Stimulated activated naive B cell treated with anti-CD40 and anti-IgM and Interleukin-4, amounts not matched to agents 10 μg/mL and 1 μg/mL and 100 μg/mL, for 72 hours (primary cell): ENCODE measurements at regions not wholly inside any gene's neighbourhood (a gene's known extent, or its start where the extent isn't known, plus 50 kb on each side); places are given as distances from the start of the nearest gene placed in this dataset.
"Not testable (repeated sequence)": the region's sequence is repeated elsewhere in the genome, so short reads cannot be mapped to it uniquely, and the experiment has no call there.

Experiments used
- ATAC-seq, 2 donors: fragments of 150-1000 bp; cut with Tn5 transposase; replicated peaks; 2 replicates each; pipeline ENCODE4 v1.10.0; 2021; ENCODE audit warnings: moderate library complexity in 1 of 2
- DNase-seq: peaks from one replicate; pipeline ENCODE4 v3.0.0; 2021
- H3K27ac Mint-ChIP-seq: one replicate; pipeline ENCODE4 v1.8.0; 2022; ENCODE audit warnings: mild to moderate bottlenecking, mixed read lengths
- H3K27me3 Mint-ChIP-seq, 2 donors: one replicate each; pipeline ENCODE4 v1.8.0; 2022; ENCODE audit warnings: mixed read lengths in 2 of 2
- H3K36me3 Mint-ChIP-seq, 2 donors: one replicate each; pipeline ENCODE4 v1.8.0; 2022; ENCODE audit warnings: mixed read lengths in 2 of 2, mild to moderate bottlenecking in 1 of 2
- H3K4me1 Mint-ChIP-seq, 2 donors: one replicate each; pipeline ENCODE4 v1.8.0; 2022; ENCODE audit warnings: mixed read lengths in 2 of 2, mild to moderate bottlenecking in 1 of 2
- H3K4me3 Mint-ChIP-seq, 2 donors: one replicate each; pipeline ENCODE4 v1.8.0; 2022; ENCODE audit warnings: mild to moderate bottlenecking in 2 of 2, mixed read lengths in 2 of 2, moderate library complexity in 1 of 2
- H3K9me3 Mint-ChIP-seq, 2 donors: one replicate each; pipeline ENCODE4 v1.8.0; 2022; ENCODE audit warnings: mixed read lengths in 2 of 2, mild to moderate bottlenecking in 1 of 2

DNA sequence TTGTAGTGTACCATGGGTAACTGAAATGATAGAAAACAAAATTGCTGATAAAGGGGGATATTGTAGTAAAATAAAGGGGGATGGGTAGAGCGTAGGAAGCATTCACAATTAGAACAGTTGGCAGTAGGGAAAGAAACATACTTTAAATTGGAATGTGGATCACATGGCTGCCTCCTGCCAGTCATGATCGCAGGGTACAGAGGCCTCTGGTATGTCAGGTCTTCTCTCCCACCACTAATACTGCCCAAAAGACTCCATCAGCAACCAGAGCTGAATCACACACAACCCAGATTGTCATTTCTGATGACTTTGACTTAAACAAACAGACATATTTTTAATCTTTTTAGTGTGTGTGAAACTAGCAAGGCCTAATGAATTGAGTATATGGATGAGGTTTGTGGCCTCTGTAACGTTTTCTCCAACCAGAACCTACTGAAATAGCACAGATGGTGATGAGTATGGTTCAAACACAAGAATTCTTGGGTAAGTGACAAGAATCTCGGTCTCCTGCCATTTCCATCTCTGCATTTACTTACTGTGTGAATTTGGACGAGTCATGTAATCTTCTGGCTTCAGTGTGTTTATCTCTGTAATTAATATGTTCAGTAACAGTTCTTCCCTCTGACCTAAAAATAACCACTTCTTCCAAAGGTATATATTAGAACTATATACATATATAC, 112.6 kb downstream of the USP22 start:
- Mint-ChIP-seq H3K4me3 (no peak overlapping the region), H3K27ac (no peak overlapping the region), H3K4me1 (no peaks in the 10 kb centered on the region), H3K27me3 (no peaks in the 10 kb centered on the region), H3K36me3 (no peaks in the 10 kb centered on the region), H3K9me3 (no peaks in the 10 kb centered on the region)
- DNase-seq (no peak), ATAC-seq (no peak)

GRCh38 chr17:20933040-20933439, 109.8 kb downstream of the USP22 start:
- not testable (repeated sequence) for H3K27ac Mint-ChIP-seq, H3K27me3 Mint-ChIP-seq, H3K4me1 Mint-ChIP-seq, H3K9me3 Mint-ChIP-seq, H3K4me3 Mint-ChIP-seq, H3K36me3 Mint-ChIP-seq, DNase-seq, ATAC-seq

DNA sequence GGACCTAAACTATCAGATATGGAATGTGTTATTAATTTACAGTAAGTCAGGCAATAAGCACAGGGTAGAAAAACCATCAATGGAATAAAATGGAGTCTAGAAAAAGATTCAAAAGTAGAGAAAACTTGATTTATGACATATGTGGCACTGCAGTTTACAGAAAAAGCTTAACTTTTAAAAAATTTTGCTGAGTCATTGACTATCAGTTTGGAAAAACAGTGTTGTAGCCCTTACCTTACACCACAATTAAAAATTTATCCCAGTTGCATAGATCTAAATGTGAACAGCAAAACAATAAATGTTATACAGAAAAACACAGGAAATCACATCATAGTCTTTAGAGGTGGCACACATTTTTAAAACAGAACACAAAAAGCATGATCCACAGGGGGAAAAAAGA, 108.5 kb downstream of the USP22 start:
- no peak for DNase-seq
- no peaks in the 10 kb centered on the region for H3K27me3 Mint-ChIP-seq
- H3K27ac Mint-ChIP-seq: no peak overlapping the region
- H3K9me3 Mint-ChIP-seq: no peaks in the 10 kb centered on the region
- no peaks in the 10 kb centered on the region for H3K4me1 Mint-ChIP-seq
- no peak overlapping the region for H3K4me3 Mint-ChIP-seq
- ATAC-seq: no peak
- no peaks in the 10 kb centered on the region for H3K36me3 Mint-ChIP-seq

DNA sequence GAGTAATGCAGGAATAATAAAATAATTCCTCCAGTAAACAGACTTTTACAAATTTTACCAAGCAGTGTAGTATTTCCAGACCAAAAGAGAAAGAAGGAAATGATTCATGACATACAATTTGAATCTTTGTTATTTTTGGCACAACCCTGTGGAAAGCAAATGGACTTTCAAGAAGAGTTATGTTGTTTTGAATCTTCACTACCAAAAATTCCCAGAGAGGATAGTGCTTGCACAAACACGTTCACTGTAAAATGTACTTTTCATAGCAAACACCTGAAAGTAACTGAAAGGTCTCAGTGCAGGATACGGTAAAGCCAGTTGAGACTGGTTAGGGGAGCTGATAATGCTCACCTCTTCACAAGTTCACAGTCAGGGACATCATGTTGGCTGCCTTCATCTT, 107.1 kb downstream of the USP22 start:
- no peaks in the 10 kb centered on the region for H3K27me3 Mint-ChIP-seq
- H3K4me1 Mint-ChIP-seq: no peaks in the 10 kb centered on the region
- no peaks in the 10 kb centered on the region for H3K36me3 Mint-ChIP-seq
- ATAC-seq: no peak
- no peak overlapping the region for H3K4me3 Mint-ChIP-seq
- no peaks in the 10 kb centered on the region for H3K9me3 Mint-ChIP-seq
- DNase-seq: no peak
- H3K27ac Mint-ChIP-seq: no peak overlapping the region

GRCh38 chr17:20938244-20938643, 104.6 kb downstream of the USP22 start:
- H3K27ac Mint-ChIP-seq: no peak overlapping the region
- H3K36me3 Mint-ChIP-seq: no peaks in the 10 kb centered on the region
- no peak overlapping the region for H3K4me3 Mint-ChIP-seq
- no peaks in the 10 kb centered on the region for H3K9me3 Mint-ChIP-seq
- H3K4me1 Mint-ChIP-seq: no peaks in the 10 kb centered on the region
- DNase-seq (no peak), ATAC-seq (no peak)
- H3K27me3 Mint-ChIP-seq: no peaks in the 10 kb centered on the region

- no peaks in the 10 kb centered on the region for H3K36me3 Mint-ChIP-seq
- no peak for DNase-seq
- no peak overlapping the region for H3K27ac Mint-ChIP-seq
These were observed 103.7 kb downstream of the USP22 start for GRCh38 chr17:20938988-20939615.

DNA sequence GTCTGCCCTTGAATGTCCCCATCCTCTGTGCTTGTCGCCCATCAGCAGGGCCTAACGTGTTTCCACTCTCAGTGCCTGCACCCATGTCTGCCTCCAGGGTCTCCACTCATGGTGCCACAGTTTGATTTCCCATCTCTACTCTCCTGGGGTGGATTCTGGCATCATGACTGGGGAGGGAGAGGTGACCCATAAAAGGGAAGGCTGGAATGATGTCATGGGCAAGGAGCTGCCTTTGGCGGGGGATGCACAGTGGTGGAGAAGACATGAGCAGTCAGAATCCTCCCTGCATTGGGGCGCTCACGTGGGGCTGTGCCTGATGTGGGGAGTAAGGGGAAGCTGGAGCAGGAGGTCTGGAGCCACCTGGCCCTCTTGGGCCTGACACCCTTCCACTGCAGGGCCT, 100.9 kb downstream of the USP22 start:
- no peaks in the 10 kb centered on the region for H3K9me3 Mint-ChIP-seq
- no peak overlapping the region for H3K27ac Mint-ChIP-seq
- H3K4me1 Mint-ChIP-seq: peaks cover 0 to 2% of the 10 kb centered on the region in 2 donors
- H3K36me3 Mint-ChIP-seq: no peaks in the 10 kb centered on the region
- H3K4me3 Mint-ChIP-seq: no peak overlapping the region
- ATAC-seq (no peak), DNase-seq (no peak)
- H3K27me3 Mint-ChIP-seq: peaks cover 6 to 7% of the 10 kb centered on the region in 2 donors

More at GRCh38 chr17:20938988-20939615, 103.7 kb downstream of the USP22 start:
- no peaks in the 10 kb centered on the region for H3K4me1 Mint-ChIP-seq
- no peak for ATAC-seq
- no peak overlapping the region for H3K4me3 Mint-ChIP-seq
- H3K9me3 Mint-ChIP-seq: no peaks in the 10 kb centered on the region
- no peaks in the 10 kb centered on the region for H3K27me3 Mint-ChIP-seq

DNA sequence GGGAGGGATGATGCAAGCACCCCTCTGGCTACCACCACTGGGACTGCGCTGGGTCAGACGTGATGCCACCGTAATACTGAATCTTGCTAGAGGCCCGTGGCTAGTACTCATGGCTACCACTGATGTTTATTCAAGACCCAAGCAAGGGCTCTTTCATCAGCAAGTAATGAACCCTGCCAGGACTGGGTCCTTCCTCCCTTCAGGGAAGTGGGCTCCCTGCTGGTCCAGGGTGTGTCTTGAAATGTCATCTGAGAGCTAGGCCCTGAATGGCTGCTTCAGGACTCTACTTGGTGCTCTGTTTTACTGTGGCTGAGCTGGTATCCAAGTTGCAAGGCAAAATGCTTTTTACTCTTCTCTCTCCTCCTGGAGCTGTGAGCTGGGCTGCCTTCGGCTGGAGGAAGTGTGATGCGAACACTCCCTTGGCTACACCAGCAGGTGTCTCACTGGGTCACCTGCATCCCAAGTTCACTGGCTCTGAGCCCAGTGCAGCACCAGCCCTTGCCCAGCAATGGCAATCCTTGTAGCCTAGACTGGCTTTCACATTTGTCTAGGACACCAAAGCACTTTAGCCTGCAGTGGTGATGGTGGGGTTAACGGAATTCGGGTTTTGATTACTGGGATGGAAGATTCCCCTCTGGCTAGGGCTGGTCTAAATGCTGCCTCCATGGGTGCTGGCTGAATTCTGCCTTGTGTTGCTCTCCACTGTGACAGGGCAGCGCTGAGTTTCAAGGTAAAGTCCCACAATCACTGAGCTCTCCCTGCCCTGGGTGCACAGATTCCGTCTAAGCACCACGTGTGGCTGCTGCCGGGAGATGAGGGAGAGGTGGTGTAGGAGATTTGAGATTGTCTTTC, 98.6 kb downstream of the USP22 start:
- Mint-ChIP-seq H3K4me3 (no peak overlapping the region), H3K36me3 (no peaks in the 10 kb centered on the region), H3K27ac (no peak overlapping the region), H3K27me3 (peaks cover 8 to 15% of the 10 kb centered on the region in 2 donors), H3K9me3 (no peaks in the 10 kb centered on the region), H3K4me1 (peaks cover 0 to 2% of the 10 kb centered on the region in 2 donors)
- peak; percentile 91 for ATAC-seq
- peak; percentile 12 for DNase-seq

GRCh38 chr17:20947708-20948107, 95.1 kb downstream of the USP22 start:
- H3K36me3 Mint-ChIP-seq, H3K27ac Mint-ChIP-seq, H3K4me3 Mint-ChIP-seq, H3K9me3 Mint-ChIP-seq, DNase-seq, ATAC-seq, H3K4me1 Mint-ChIP-seq: not testable (repeated sequence)
- peaks cover 33 to 41% of the 10 kb centered on the region in 2 donors for H3K27me3 Mint-ChIP-seq

DNA sequence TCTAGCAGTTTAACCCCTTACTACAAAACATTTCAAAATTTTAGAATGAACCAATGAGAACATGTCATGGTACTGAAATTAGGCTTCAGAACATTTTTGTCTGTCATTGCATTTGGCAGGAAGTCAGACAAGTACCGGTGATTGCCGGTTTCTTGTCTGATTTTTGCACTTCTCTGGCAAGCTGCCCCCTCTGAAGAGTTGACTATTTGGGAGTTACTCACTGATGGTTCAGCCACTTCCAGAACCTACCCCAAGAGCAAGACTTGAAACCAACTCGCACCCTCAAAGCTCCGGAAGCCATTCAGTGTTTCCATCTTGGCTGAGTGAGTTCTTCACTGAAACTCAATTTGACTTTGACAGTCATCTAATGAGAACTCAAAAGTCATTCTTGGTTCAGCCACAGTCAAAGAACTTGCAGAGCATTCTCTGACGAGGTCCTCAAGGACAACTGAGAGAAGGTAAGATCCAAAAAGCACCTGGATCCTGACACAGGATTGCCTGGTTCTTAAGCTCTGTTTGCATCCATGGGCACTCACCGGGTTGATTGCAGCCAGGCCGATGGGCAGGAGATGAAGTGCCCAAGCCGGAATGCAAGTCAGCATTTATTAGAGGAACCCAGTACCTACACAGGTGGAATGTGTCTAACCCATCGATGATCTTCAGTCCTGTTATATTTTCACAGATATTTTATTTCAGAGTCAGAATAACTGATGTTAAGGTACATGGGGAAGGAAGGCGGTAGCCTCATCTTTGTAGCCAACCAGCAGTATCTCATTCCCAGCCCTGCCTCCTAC, 93.6 kb downstream of the USP22 start:
- no peak for ATAC-seq
- peaks cover 38 to 47% of the 10 kb centered on the region in 2 donors for H3K27me3 Mint-ChIP-seq
- H3K36me3 Mint-ChIP-seq: no peaks in the 10 kb centered on the region
- H3K27ac Mint-ChIP-seq: no peak overlapping the region
- H3K4me3 Mint-ChIP-seq: no peak overlapping the region
- H3K4me1 Mint-ChIP-seq: peaks cover 0 to 2% of the 10 kb centered on the region in 2 donors
- no peaks in the 10 kb centered on the region for H3K9me3 Mint-ChIP-seq
- DNase-seq: no peak
